Mucosa of gallbladder (tissue), 1 donor: ENCODE measurements at regions not wholly inside any gene's neighbourhood (a gene's known extent, or its start where the extent isn't known, plus 50 kb on each side); places are given as distances from the start of the nearest gene placed in this dataset.
"Not testable (repeated sequence)": the region's sequence is repeated elsewhere in the genome, so short reads cannot be mapped to it uniquely, and the experiment has no call there.

ENCODE experiments used
- DNase-seq: peaks from one replicate; pipeline ENCODE4 v3.0.0-alpha.2; 2020; ENCODE audit warnings: low spot score
- donor health status: DM: no; HTN: no; CAD: no.

- DNase-seq = no peak
Observed at GRCh38 chrX:111041018-111041462, 55.0 kb upstream of the PAK3 start.

GRCh38 chrX:111040377-111041017 lies 55.5 kb upstream of the PAK3 start:
- no peak for DNase-seq

GRCh38 chrX:111039606-111040005 lies 56.4 kb upstream of the PAK3 start:
- no peak for DNase-seq

- DNase-seq = no peak
Observed at GRCh38 chrX:111035991-111036390, 60.0 kb upstream of the PAK3 start.

GRCh38 chrX:111035256-111035655 lies 60.7 kb upstream of the PAK3 start:
- no peak for DNase-seq

GRCh38 chrX:111022998-111023397 lies 73.0 kb upstream of the PAK3 start:
- DNase-seq = not testable (repeated sequence)

GRCh38 chrX:111020283-111020682 lies 75.7 kb upstream of the PAK3 start:
- DNase-seq = no peak

- DNase-seq = no peak
Observed at GRCh38 chrX:111013778-111014455, 82.1 kb upstream of the PAK3 start.

- DNase-seq = no peak
Observed at GRCh38 chrX:111010111-111010510, 85.9 kb upstream of the PAK3 start.

GRCh38 chrX:111009256-111009655 lies 86.7 kb upstream of the PAK3 start:
- DNase-seq = no peak

- no peak for DNase-seq
Observed at GRCh38 chrX:111008126-111008525, 87.9 kb upstream of the PAK3 start.

- no peak for DNase-seq
Observed at GRCh38 chrX:111007238-111007637, 88.8 kb upstream of the PAK3 start.

GRCh38 chrX:111006116-111006515 lies 89.9 kb upstream of the PAK3 start:
- DNase-seq = no peak

- DNase-seq = no peak
Observed at GRCh38 chrX:111005166-111005565, 90.8 kb upstream of the PAK3 start.

GRCh38 chrX:111003118-111003517 lies 92.9 kb upstream of the PAK3 start:
- no peak for DNase-seq

- DNase-seq = no peak
Observed at GRCh38 chrX:110992611-110993010, 103.4 kb upstream of the PAK3 start.

GRCh38 chrX:110989869-110990268 lies 106.1 kb upstream of the PAK3 start:
- DNase-seq = no peak

- DNase-seq = no peak
Observed at GRCh38 chrX:110989447-110989846, 106.5 kb upstream of the PAK3 start.

- DNase-seq = no peak
Observed at GRCh38 chrX:110987292-110987691, 108.7 kb upstream of the PAK3 start.

- DNase-seq = no peak
Observed at GRCh38 chrX:110985470-110985869, 110.5 kb upstream of the PAK3 start.

- DNase-seq = no peak
Observed at GRCh38 chrX:110983024-110983423, 113.0 kb upstream of the PAK3 start.

- no peak for DNase-seq
Observed at GRCh38 chrX:110966839-110967238, 129.2 kb upstream of the PAK3 start.

GRCh38 chrX:110966091-110966454 lies 129.9 kb upstream of the PAK3 start:
- no peak for DNase-seq
